ENCODE measurements at regions not wholly inside any gene's neighbourhood (a gene's known extent, or its start where the extent isn't known, plus 50 kb on each side); places are given as distances from the start of the nearest gene placed in this dataset.

- Histone ChIP-seq H3K27ac (peak overlapping the region; percentile 96), H3K27me3 (replicated peaks) (no peaks in the 10 kb centered on the region)
- in situ Hi-C loops (cut with HindIII; ENCODE audit: low pct_ligation_motif_present, low sequenced_read_pairs), result no loop called here
These were observed 71.8 kb upstream of the ERRFI1 start for GRCh38 chr1:8097908-8098307.

GRCh38 chr1:8097077-8097799 is 71.1 kb upstream of the ERRFI1 start:
- Histone ChIP-seq H3K36me3 (replicated peaks) (no peaks in the 10 kb centered on the region), H3K27ac (peak overlapping the region; percentile 96), H3K4me3 (ENCODE audit: low read depth, low read length) (no peak overlapping the region), H3K27me3 (replicated peaks) (no peaks in the 10 kb centered on the region)
- peak; percentile 91 for DNase-seq
- in situ Hi-C loops (cut with HindIII; ENCODE audit: low pct_ligation_motif_present, low sequenced_read_pairs), result no loop called here
- TF ChIP-seq CTCF (IDR thresholded peaks at IDR 0.05; ENCODE audit: low read depth, low read length, missing control alignments), result no peak

More at GRCh38 chr1:8097908-8098307, 71.8 kb upstream of the ERRFI1 start:
- Histone ChIP-seq H3K36me3 (replicated peaks) (no peaks in the 10 kb centered on the region), H3K4me3 (ENCODE audit: low read depth, low read length) (no peak overlapping the region)
- no peak for TF ChIP-seq CTCF (IDR thresholded peaks at IDR 0.05; ENCODE audit: low read depth, low read length, missing control alignments)
- no peak for DNase-seq

GRCh38 chr1:8096105-8097011 is 70.2 kb upstream of the ERRFI1 start:
- no peak for DNase-seq
- H3K27me3 ChIP-seq (replicated peaks), result no peaks in the 10 kb centered on the region
- in situ Hi-C loops (cut with HindIII; ENCODE audit: low pct_ligation_motif_present, low sequenced_read_pairs), result no loop called here
- H3K4me3 ChIP-seq (ENCODE audit: low read depth, low read length), result no peak overlapping the region
- H3K27ac ChIP-seq, result peak overlapping the region; percentile 96
- H3K36me3 ChIP-seq (replicated peaks), result no peaks in the 10 kb centered on the region
- no peak for TF ChIP-seq CTCF (IDR thresholded peaks at IDR 0.05; ENCODE audit: low read depth, low read length, missing control alignments)

- no peak for DNase-seq
- Histone ChIP-seq H3K27ac (peak overlapping the region; percentile 96), H3K4me3 (ENCODE audit: low read depth, low read length) (no peak overlapping the region), H3K36me3 (replicated peaks) (no peaks in the 10 kb centered on the region), H3K27me3 (replicated peaks) (no peaks in the 10 kb centered on the region)
- in situ Hi-C loops (cut with HindIII; ENCODE audit: low pct_ligation_motif_present, low sequenced_read_pairs), result no loop called here
- TF ChIP-seq CTCF (IDR thresholded peaks at IDR 0.05; ENCODE audit: low read depth, low read length, missing control alignments), result no peak
These were observed 69.5 kb upstream of the ERRFI1 start for GRCh38 chr1:8095584-8095983.

- peak; percentile 92 for DNase-seq
- no peak for TF ChIP-seq CTCF (IDR thresholded peaks at IDR 0.05; ENCODE audit: low read depth, low read length, missing control alignments)
- in situ Hi-C loops (cut with HindIII; ENCODE audit: low pct_ligation_motif_present, low sequenced_read_pairs), result no loop called here
- Histone ChIP-seq H3K27me3 (replicated peaks) (no peaks in the 10 kb centered on the region), H3K27ac (peak overlapping the region; percentile 96), H3K4me3 (ENCODE audit: low read depth, low read length) (no peak overlapping the region), H3K36me3 (replicated peaks) (no peaks in the 10 kb centered on the region)
These were observed 68.6 kb upstream of the ERRFI1 start for GRCh38 chr1:8094481-8095241.
